ENCODE measurements at regions not wholly inside any gene's neighbourhood (a gene's known extent, or its start where the extent isn't known, plus 50 kb on each side); places are given as distances from the start of the nearest gene placed in this dataset.

DNA sequence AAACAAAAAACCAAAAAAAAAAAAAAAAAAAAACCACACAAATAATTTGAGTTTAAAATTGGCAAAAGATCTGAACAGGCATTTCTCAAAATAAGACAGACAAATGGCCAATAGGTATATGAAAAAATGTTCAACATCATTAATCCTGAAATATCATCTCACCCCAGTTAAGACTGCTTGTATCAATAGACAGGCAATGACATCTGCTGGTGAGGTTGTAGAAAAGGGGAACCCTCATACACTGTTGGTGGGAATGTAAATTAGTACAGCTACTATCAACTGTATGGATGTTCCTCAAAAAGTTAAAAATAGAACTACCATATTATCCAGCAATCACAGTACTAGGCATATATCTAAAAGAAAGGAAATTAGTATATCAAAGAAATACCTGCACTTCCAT is 523.1 kb downstream of the XIRP2 start:
- Mint-ChIP-seq H3K4me3 (no peak overlapping the region), H3K27me3 (ENCODE audit: low read depth) (no peaks in the 10 kb centered on the region), H3K4me1 (ENCODE audit: low read depth) (no peaks in the 10 kb centered on the region), H3K36me3 (ENCODE audit: insufficient read depth) (peaks cover 1% of the 10 kb centered on the region), H3K9me3 (peaks cover 28% of the 10 kb centered on the region)
- no peak for ATAC-seq
- no peak for DNase-seq

GRCh38 chr2:167406558-167406957 is 518.3 kb downstream of the XIRP2 start:
- Mint-ChIP-seq H3K27me3 (ENCODE audit: low read depth) (no peaks in the 10 kb centered on the region), H3K36me3 (ENCODE audit: insufficient read depth) (peaks cover 1% of the 10 kb centered on the region), H3K9me3 (peaks cover 25% of the 10 kb centered on the region), H3K4me1 (ENCODE audit: low read depth) (no peaks in the 10 kb centered on the region), H3K4me3 (no peak overlapping the region)
- DNase-seq (no peak), ATAC-seq (no peak)

GRCh38 chr2:167404627-167405284 is 516.5 kb downstream of the XIRP2 start:
- ATAC-seq (no peak), DNase-seq (no peak)
- Mint-ChIP-seq H3K4me3 (no peak overlapping the region), H3K27me3 (ENCODE audit: low read depth) (no peaks in the 10 kb centered on the region), H3K4me1 (ENCODE audit: low read depth) (no peaks in the 10 kb centered on the region), H3K36me3 (ENCODE audit: insufficient read depth) (peaks cover 1% of the 10 kb centered on the region), H3K9me3 (peaks cover 31% of the 10 kb centered on the region)

- Mint-ChIP-seq H3K27me3 (ENCODE audit: low read depth) (no peaks in the 10 kb centered on the region), H3K36me3 (ENCODE audit: insufficient read depth) (no peaks in the 10 kb centered on the region), H3K9me3 (peaks cover 20% of the 10 kb centered on the region), H3K4me3 (no peak overlapping the region), H3K4me1 (ENCODE audit: low read depth) (no peaks in the 10 kb centered on the region)
- DNase-seq (no peak), ATAC-seq (no peak)
Observed at GRCh38 chr2:167401309-167401708, 513.0 kb downstream of the XIRP2 start.

DNA sequence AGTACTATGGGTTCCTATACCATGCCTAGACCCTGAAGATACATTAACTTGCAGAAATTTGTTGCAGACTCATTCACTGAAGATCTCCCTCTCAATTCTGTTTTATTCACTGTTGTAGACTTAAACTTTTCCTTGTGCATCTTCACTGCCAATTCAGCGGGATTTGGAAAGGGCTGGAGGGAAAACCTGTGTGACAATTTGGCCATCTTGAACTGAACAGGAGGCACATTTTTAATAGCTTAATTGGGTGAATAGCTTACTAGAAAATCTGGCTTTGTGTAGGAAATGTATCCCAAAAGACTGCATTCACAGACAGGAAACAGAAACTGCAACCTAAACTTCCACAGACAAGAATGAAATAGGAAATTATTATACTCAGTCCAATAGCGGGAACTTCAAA is 512.3 kb downstream of the XIRP2 start:
- Mint-ChIP-seq H3K4me1 (ENCODE audit: low read depth) (no peaks in the 10 kb centered on the region), H3K4me3 (no peak overlapping the region), H3K36me3 (ENCODE audit: insufficient read depth) (no peaks in the 10 kb centered on the region), H3K9me3 (peaks cover 20% of the 10 kb centered on the region), H3K27me3 (ENCODE audit: low read depth) (no peaks in the 10 kb centered on the region)
- ATAC-seq (no peak), DNase-seq (no peak)

DNA sequence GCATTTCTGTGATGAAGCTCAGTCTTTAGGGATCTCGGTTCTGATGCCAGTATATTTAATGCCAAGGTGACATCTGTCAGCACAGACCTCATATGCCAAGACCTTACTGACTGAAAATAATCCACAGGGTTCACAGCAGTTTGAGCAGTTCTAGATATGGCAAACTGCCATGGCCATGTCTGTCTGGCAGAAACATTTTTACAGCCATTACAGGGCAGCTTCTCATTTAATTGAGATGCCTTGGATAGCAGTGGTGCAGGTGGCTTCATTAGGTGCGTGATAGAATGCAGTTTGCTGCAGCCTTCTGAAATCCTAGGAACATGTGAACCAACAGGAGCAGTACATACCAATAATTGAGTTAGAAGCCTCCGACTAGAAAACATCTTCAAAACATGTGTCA is 510.6 kb downstream of the XIRP2 start:
- Mint-ChIP-seq H3K9me3 (peaks cover 19% of the 10 kb centered on the region), H3K4me3 (no peak overlapping the region), H3K36me3 (ENCODE audit: insufficient read depth) (no peaks in the 10 kb centered on the region), H3K4me1 (ENCODE audit: low read depth) (no peaks in the 10 kb centered on the region), H3K27me3 (ENCODE audit: low read depth) (no peaks in the 10 kb centered on the region)
- DNase-seq (no peak), ATAC-seq (no peak)

GRCh38 chr2:167388901-167389300 is 500.6 kb downstream of the XIRP2 start:
- Mint-ChIP-seq H3K9me3 (peaks cover 7% of the 10 kb centered on the region), H3K4me1 (ENCODE audit: low read depth) (no peaks in the 10 kb centered on the region), H3K36me3 (ENCODE audit: insufficient read depth) (no peaks in the 10 kb centered on the region), H3K4me3 (no peak overlapping the region), H3K27me3 (ENCODE audit: low read depth) (no peaks in the 10 kb centered on the region)
- ATAC-seq: no peak
- no peak for DNase-seq

DNA sequence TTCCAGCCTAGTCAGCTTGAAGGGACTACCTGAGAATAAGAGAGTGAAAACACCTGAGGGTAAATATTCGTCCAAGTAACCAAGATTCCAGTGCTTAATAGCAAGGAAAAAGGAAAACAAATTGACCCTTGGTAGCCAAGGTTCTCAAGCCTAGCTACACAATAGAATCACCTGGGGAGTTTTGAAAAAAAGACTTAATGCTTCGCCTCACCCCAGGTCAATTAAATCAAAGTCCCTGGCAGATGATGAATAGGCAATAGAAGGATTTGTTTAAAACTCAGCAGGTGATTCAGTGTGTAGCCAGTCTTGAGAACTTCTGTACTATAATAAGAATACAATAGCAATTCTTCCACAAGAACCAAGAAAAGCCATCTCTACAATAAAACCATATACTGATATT is 500.2 kb downstream of the XIRP2 start:
- no peaks in the 10 kb centered on the region for H3K27me3 Mint-ChIP-seq (ENCODE audit: low read depth)
- H3K9me3 Mint-ChIP-seq: peaks cover 7% of the 10 kb centered on the region
- ATAC-seq (no peak), DNase-seq (no peak)
- no peak overlapping the region for H3K4me3 Mint-ChIP-seq
- no peaks in the 10 kb centered on the region for H3K36me3 Mint-ChIP-seq (ENCODE audit: insufficient read depth)
- H3K4me1 Mint-ChIP-seq (ENCODE audit: low read depth): no peaks in the 10 kb centered on the region

GRCh38 chr2:167386694-167387093 is 498.4 kb downstream of the XIRP2 start:
- H3K4me3 Mint-ChIP-seq: no peak overlapping the region
- no peaks in the 10 kb centered on the region for H3K36me3 Mint-ChIP-seq (ENCODE audit: insufficient read depth)
- H3K27me3 Mint-ChIP-seq (ENCODE audit: low read depth): no peaks in the 10 kb centered on the region

GRCh38 chr2:167383610-167384194 is 495.4 kb downstream of the XIRP2 start:
- Mint-ChIP-seq H3K4me3 (no peak overlapping the region), H3K27me3 (ENCODE audit: low read depth) (no peaks in the 10 kb centered on the region), H3K4me1 (ENCODE audit: low read depth) (no peaks in the 10 kb centered on the region), H3K9me3 (peaks cover 7% of the 10 kb centered on the region), H3K36me3 (ENCODE audit: insufficient read depth) (no peaks in the 10 kb centered on the region)
- ATAC-seq (no peak), DNase-seq (no peak)

More at GRCh38 chr2:167386694-167387093, 498.4 kb downstream of the XIRP2 start:
- peaks cover 7% of the 10 kb centered on the region for H3K9me3 Mint-ChIP-seq
- ATAC-seq (no peak), DNase-seq (no peak)
- no peaks in the 10 kb centered on the region for H3K4me1 Mint-ChIP-seq (ENCODE audit: low read depth)

GRCh38 chr2:167381349-167381748 is 493.1 kb downstream of the XIRP2 start:
- peaks cover 7% of the 10 kb centered on the region for H3K9me3 Mint-ChIP-seq

DNA sequence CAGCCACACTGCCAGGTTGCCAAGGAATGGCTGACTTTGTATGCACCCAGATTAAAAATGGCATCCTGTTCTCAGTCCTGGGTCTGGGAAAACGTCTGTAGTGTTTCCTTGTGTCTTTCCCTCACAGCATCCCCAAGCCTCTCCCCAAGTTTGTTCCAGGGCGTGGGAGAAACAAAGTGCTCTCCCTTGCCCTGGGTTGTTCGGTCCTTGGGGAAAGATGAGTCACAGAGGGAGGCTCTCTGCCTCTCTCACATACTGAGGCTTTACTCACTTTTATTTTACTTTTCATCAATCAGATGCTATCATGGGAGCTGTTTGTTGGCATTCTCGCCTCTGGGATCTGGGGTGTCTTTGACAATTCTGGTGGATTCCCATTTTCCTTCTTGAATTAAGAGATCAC is 492.3 kb downstream of the XIRP2 start:
- Mint-ChIP-seq H3K4me3 (no peak overlapping the region), H3K36me3 (ENCODE audit: insufficient read depth) (no peaks in the 10 kb centered on the region), H3K4me1 (ENCODE audit: low read depth) (no peaks in the 10 kb centered on the region), H3K9me3 (peaks cover 7% of the 10 kb centered on the region), H3K27me3 (ENCODE audit: low read depth) (no peaks in the 10 kb centered on the region)
- DNase-seq (no peak), ATAC-seq (no peak)

More at GRCh38 chr2:167381349-167381748, 493.1 kb downstream of the XIRP2 start:
- ATAC-seq (no peak), DNase-seq (no peak)
- Mint-ChIP-seq H3K4me1 (ENCODE audit: low read depth) (no peaks in the 10 kb centered on the region), H3K36me3 (ENCODE audit: insufficient read depth) (no peaks in the 10 kb centered on the region), H3K27me3 (ENCODE audit: low read depth) (no peaks in the 10 kb centered on the region), H3K4me3 (no peak overlapping the region)

- ATAC-seq (no peak), DNase-seq (no peak)
- H3K4me3 Mint-ChIP-seq: no peak overlapping the region
- peaks cover 5% of the 10 kb centered on the region for H3K9me3 Mint-ChIP-seq
- no peaks in the 10 kb centered on the region for H3K4me1 Mint-ChIP-seq (ENCODE audit: low read depth)
- H3K36me3 Mint-ChIP-seq (ENCODE audit: insufficient read depth): no peaks in the 10 kb centered on the region
- H3K27me3 Mint-ChIP-seq (ENCODE audit: low read depth): no peaks in the 10 kb centered on the region
Observed at GRCh38 chr2:167380094-167380493, 491.8 kb downstream of the XIRP2 start.

DNA sequence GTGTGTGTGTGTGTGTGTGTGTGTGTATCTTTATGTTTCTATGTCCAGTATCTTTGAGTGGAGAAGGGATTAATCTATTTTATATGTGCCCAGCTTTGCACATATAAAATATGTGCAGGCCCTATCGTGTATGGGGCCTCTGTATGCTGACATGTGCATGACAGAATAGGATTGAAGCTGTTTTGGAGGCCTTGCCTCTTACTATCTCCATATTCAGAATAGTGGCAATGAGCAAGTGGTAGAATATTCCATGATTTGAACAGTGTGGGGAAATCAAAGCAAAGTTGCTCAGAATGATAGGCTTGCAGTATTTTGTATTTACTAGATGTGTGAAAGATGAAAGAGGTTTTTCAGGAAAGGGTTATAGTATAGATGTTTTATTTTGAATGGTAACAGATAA is 480.8 kb downstream of the XIRP2 start:
- DNase-seq (no peak), ATAC-seq (no peak)
- H3K27me3 Mint-ChIP-seq (ENCODE audit: low read depth): no peaks in the 10 kb centered on the region
- no peaks in the 10 kb centered on the region for H3K4me1 Mint-ChIP-seq (ENCODE audit: low read depth)
- peaks cover 7% of the 10 kb centered on the region for H3K9me3 Mint-ChIP-seq
- no peak overlapping the region for H3K4me3 Mint-ChIP-seq
- H3K36me3 Mint-ChIP-seq (ENCODE audit: insufficient read depth): no peaks in the 10 kb centered on the region

DNA sequence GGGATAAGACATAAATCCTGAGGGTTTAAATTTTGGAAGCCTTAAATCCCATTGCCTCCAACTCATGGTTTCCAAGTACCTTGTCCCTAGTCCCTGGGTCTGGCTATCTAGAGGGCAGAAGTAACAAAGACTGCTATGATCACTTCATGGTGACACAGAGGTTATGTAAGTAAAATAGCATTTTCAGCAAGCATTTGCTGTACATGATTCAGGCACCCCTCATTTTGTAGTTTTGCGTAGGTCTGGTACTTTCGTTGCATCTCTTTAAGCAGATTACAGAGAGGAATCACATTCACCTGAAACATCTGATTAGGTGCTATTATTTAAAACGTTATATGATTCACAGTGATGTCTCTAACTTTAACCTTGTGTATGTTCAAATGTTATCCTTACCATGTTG is 480.1 kb downstream of the XIRP2 start:
- H3K4me3 Mint-ChIP-seq: no peak overlapping the region
- no peak for DNase-seq
- ATAC-seq: no peak
- no peaks in the 10 kb centered on the region for H3K27me3 Mint-ChIP-seq (ENCODE audit: low read depth)
- H3K9me3 Mint-ChIP-seq: peaks cover 9% of the 10 kb centered on the region
- no peaks in the 10 kb centered on the region for H3K4me1 Mint-ChIP-seq (ENCODE audit: low read depth)
- no peaks in the 10 kb centered on the region for H3K36me3 Mint-ChIP-seq (ENCODE audit: insufficient read depth)
